ENCODE measurements at regions not wholly inside any gene's neighbourhood (a gene's known extent, or its start where the extent isn't known, plus 50 kb on each side); places are given as distances from the start of the nearest gene placed in this dataset.

DNA sequence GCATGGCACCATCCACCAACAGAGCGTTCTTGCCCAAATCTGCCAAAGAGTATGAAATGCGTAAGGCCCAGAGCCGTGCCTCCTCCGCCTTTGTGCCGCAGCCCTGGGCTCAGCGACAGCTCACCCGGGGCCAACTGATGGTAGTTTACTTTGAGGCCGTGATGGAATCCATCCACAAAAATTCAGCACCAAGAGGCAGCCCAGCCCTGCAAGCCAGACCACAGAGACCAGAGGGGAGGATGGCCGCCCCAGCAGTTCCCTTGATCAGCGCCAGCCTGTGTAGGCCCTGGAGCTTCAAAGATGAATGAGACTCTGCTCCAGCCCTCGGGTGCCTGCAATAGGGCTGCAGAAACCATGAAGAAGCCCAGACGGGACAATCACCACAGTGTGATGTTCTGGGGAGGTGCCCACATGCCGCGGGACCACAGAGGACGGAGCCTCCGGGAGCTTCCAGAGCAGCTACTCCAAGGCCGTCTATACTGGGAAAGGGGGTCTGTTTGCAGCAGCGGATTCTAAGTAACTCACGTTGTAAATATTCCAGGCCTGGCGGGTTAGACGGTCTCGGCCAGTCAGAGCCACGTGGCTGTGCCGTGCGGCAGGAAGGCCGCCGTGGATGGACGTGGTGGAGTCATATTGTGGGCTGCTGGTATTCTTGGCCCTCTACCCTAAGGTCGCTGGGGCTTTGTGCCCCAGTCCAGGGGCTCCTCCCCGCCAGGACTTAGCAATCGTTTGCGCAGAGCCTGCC lies 80.3 kb downstream of the RBFOX3 start:
- DNase-seq (ENCODE audit: low spot score in 2 of 2) (no peak), ATAC-seq (no peak)
- H3K27ac Mint-ChIP-seq: no peak overlapping the region
- no peaks in the 10 kb centered on the region for H3K9me3 Mint-ChIP-seq
- H3K36me3 Mint-ChIP-seq: no peaks in the 10 kb centered on the region

DNA sequence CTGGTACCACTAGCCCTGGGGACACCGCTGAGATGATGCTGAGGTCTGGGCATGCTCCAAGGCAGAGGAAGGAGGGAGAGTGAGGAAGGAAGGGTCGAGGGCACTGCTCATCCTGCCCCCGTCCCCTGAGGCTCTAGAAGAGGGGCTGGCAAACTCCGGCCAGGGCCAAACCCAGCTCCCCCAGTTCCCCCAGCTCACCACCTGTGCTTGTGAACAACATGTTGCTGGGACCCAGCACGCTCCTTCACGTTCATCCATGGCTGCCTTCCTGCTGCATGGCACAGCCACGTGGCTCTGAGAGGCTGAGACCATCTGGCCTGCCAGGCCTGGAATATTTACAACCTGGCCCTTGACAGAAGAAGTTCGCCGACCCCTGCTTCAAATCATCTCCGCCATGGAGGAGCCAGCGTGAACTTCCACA lies 81.2 kb downstream of the RBFOX3 start:
- ATAC-seq: no peak
- H3K9me3 Mint-ChIP-seq: no peaks in the 10 kb centered on the region
- H3K36me3 Mint-ChIP-seq: no peaks in the 10 kb centered on the region
- DNase-seq (ENCODE audit: low spot score in 2 of 2): no peak
- H3K27ac Mint-ChIP-seq: no peak overlapping the region

DNA sequence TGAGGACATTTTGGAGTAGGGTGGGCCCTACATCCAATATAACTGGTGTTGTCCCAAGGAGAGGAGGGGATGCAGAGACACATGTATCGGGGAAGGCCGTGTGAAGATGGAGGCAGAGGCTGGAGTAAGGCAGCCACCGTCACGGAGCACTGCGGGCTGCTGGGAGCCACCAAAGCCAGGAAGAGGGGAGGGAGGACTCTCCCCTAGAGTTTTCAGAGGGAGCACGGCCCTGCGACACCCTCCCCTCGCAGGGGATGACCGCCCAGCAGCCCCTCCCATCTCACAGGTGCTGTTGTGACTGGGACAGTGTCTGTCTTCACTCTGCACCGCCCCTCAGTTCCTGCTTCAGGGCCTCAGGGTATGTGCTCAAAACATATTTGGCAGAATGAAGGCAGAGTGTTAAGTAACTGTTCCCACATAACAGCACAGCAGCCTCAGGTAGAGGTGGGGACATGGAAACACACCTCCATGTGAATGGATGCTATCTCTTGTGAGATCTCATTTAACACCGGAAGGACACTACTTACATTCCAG lies 82.2 kb downstream of the RBFOX3 start:
- no peak for ATAC-seq
- no peak for DNase-seq (ENCODE audit: low spot score in 2 of 2)
- Mint-ChIP-seq H3K36me3 (no peaks in the 10 kb centered on the region), H3K9me3 (no peaks in the 10 kb centered on the region), H3K27ac (no peak overlapping the region)

DNA sequence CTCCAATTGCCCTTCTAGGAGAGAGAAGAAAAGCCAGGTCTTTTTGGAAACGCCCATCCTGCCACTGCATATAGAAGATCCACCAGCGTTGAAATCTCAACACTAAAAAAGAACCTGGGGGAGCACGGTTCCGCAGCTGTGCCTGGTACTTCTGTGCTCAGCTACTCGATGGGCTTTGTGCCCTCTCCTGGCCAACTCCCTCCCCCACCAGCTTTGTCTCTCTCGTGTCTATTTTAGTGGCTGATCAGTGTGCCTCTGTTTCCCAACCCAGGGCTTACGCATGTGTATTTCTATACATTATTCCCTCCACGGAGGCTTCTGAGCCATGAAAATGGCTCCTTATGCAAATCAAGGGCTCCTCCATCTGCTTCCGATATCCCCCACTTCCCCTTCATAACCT lies 83.5 kb downstream of the RBFOX3 start:
- no peaks in the 10 kb centered on the region for H3K36me3 Mint-ChIP-seq
- ATAC-seq (no peak), DNase-seq (ENCODE audit: low spot score in 2 of 2) (no peak)
- H3K9me3 Mint-ChIP-seq: no peaks in the 10 kb centered on the region
- H3K27ac Mint-ChIP-seq: no peak overlapping the region

DNA sequence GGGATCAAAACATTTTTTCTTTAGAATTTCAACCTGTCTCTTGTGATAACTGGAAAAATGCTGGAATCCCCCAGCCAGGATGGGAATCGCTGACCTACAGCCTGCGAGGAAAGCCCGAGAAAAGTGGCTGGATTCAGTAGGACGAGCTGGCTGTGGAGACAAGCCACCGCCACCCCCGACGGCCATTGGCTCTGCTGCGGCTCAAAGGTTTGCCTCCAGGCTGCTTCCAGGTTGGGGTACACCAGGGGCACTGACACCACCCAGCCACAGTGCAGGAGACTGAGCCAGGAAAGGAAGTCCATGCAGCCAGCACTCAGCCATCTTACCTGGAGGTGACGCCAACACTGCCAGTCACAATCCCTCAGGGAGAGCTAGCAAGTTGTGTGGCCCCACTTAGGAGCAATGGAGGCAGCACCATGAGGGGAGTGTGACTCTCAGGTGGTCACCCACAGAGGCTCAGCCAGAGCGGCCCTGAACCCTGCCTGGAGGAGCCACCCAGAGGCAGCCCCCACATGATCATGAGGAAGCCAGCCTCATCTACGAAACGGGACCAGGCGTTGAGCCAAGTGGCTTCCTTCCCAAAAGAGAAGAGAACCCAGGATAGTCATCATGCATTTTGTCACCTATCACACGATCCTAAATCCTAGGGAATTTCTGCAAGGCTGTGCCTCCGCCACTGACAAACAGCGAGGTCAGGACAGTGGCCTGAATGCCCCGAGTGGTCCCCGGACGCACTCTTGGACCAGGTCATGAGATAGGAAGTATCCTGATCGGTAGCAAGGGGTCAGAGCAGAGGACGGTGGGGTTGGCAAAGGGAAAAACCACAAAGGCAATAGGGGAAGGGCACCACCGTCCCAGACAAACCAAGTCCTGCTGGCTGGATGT lies 84.8 kb downstream of the RBFOX3 start:
- DNase-seq (ENCODE audit: low spot score in 2 of 2) (no peak), ATAC-seq (no peak)
- no peaks in the 10 kb centered on the region for H3K9me3 Mint-ChIP-seq
- H3K27ac Mint-ChIP-seq: no peak overlapping the region
- no peaks in the 10 kb centered on the region for H3K36me3 Mint-ChIP-seq

DNA sequence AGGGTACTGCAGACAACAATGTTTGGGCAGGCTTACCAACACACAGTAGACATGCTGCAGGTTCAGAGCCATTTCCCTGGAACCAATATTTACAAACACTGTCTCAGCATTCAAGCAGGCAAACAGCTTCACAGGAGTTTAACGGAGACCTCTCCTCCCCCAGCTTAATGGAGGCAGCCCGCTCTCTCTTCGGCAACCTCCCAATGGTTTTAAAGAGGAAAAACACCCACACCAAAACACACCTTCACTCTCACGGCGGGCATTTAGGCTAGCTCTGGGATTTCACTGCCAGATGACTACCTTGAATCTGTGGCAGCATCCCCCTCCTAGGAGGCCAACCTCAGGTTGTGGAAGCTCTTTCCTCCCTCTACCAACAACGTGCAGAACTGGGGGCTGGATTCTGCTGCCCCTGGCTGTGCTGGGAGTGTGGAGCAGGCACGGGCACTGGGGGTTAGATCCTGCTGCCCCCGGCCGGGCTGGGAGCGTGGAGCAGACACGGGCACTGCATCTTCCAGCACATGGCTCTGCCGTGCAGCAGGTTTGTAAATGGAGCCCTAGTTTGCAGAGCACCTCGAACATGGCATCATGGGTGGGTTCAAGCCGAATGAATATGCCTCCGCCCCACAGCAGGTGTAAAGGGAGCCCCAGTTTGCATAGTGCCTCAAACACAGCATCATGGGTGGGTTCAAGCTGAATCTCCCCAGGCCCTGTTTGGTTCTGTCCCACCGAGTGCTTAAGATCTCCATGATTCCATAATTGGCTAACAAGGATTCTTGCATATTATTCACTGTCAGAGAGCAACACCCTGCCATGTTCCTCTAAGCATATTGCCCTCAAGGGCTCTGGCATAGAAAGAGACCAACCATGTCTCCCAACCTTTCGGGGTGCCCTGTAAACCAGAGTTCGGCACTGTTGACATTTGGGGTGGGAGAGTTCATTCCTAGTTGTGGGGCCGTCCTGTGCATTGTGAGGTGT lies 86.4 kb downstream of the RBFOX3 start:
- ATAC-seq (no peak), DNase-seq (ENCODE audit: low spot score in 2 of 2) (no peak)
- Mint-ChIP-seq H3K27ac (no peak overlapping the region), H3K9me3 (no peaks in the 10 kb centered on the region), H3K36me3 (no peaks in the 10 kb centered on the region)

DNA sequence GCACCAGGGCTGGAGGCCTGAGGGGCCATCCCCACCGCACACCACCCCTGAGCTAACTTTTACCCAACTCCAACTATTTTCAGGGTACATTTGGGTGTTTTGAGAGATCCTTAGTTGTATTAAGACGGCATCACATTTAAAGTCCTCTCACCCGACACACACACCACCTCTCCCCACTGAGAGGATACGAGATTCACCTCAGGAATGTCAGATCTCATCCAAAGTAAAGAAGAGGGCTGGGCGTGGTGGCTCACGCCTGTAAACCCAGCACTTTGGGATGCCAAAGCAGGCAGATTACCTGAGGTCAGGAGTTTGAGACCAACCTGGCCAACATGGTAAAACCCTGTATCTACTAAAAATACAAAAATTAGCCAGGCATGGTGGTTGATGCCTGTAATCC lies 88.4 kb downstream of the RBFOX3 start:
- ATAC-seq (no peak), DNase-seq (ENCODE audit: low spot score in 2 of 2) (no peak)
- Mint-ChIP-seq H3K36me3 (no peaks in the 10 kb centered on the region), H3K27ac (no peak overlapping the region), H3K9me3 (no peaks in the 10 kb centered on the region)

DNA sequence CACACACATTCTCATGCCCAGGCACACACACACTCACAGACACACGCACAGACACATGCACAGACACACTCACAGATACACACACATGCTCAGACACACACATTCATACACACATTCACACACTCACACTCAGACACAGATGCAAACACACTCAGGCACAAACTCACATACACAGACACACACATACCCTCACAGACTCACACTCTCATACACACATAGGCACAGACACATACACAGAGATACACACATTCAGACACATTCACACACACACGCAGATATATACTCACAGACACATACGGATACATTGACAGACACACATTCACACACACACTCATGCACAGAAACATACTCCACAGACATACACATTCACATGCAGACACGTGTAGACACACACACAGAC lies 89.6 kb downstream of the RBFOX3 start:
- H3K27ac Mint-ChIP-seq: no peak overlapping the region
- H3K9me3 Mint-ChIP-seq: no peaks in the 10 kb centered on the region
- ATAC-seq (no peak), DNase-seq (ENCODE audit: low spot score in 2 of 2) (no peak)
- H3K36me3 Mint-ChIP-seq: no peaks in the 10 kb centered on the region

DNA sequence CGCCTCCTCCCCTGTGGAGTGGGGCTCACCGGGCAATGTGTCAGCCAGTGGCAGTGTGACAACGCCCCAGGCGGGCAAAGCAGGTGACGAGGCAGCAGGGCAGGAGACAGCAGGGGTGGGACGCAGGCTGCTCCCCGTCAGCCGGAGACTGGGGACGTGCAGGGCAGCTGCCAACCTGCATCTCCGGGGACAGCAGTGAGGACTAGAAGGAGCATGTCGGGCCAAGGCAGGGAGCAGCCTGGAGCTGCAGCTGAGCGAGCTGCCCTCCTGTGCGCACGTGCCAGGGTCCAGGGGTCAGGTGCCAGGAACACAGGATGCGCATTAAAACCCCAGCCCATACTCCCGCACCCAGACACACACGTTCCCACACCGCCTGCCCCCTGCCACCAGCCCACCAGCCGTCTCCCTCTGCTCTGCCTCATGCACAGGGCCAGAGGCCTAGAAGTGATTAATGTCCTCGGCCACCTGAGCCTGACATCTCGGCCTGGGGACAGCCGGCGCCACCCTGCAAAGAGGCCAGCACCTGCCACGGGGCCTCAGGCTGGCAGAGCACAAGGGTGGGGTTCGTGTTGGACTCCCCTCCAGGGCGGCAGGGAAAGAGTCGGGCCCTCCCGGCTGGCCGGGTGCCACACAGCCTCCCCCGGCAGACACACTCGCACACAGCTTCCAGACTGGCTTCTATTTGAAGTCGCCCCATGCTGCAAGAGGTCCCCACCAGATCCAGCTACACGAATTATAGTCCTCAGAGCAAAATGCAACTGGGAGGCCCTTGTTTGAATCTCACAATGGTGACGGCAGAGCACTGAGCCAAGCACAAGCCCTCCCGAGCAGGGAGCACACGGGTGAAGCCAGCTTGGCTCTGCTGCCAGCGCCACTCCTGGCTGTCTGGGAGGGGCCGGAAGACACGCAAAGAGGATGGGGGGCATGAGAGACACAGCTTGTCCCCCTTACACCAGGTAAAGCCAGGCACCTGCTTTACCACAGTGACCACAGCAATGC lies 90.4 kb downstream of the RBFOX3 start:
- ATAC-seq (no peak), DNase-seq (ENCODE audit: low spot score in 2 of 2) (no peak)
- no peaks in the 10 kb centered on the region for H3K9me3 Mint-ChIP-seq
- H3K27ac Mint-ChIP-seq: no peak overlapping the region
- H3K36me3 Mint-ChIP-seq: no peaks in the 10 kb centered on the region

DNA sequence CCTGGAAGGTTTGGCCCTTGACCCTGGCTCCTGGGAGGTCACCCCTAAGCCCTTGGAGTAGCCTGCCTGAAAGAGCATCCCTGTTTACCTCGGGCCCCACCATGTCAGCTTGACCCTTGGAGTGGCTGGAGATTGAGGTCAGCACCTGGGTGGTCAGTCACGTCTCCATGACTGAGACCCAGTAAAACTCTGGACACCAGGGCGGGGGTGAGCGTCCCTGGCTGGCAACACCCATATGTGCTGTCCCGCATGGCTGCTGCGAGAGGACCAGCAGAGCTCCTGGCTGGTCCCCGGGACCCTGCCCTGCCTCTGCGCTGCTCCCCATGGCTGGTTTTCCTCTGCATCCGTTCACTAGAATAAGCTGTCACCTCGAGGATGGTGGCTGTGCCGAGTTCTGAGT lies 91.2 kb downstream of the RBFOX3 start:
- H3K27ac Mint-ChIP-seq: no peak overlapping the region
- no peaks in the 10 kb centered on the region for H3K36me3 Mint-ChIP-seq
- DNase-seq (ENCODE audit: low spot score in 2 of 2) (no peak), ATAC-seq (no peak)
- no peaks in the 10 kb centered on the region for H3K9me3 Mint-ChIP-seq

DNA sequence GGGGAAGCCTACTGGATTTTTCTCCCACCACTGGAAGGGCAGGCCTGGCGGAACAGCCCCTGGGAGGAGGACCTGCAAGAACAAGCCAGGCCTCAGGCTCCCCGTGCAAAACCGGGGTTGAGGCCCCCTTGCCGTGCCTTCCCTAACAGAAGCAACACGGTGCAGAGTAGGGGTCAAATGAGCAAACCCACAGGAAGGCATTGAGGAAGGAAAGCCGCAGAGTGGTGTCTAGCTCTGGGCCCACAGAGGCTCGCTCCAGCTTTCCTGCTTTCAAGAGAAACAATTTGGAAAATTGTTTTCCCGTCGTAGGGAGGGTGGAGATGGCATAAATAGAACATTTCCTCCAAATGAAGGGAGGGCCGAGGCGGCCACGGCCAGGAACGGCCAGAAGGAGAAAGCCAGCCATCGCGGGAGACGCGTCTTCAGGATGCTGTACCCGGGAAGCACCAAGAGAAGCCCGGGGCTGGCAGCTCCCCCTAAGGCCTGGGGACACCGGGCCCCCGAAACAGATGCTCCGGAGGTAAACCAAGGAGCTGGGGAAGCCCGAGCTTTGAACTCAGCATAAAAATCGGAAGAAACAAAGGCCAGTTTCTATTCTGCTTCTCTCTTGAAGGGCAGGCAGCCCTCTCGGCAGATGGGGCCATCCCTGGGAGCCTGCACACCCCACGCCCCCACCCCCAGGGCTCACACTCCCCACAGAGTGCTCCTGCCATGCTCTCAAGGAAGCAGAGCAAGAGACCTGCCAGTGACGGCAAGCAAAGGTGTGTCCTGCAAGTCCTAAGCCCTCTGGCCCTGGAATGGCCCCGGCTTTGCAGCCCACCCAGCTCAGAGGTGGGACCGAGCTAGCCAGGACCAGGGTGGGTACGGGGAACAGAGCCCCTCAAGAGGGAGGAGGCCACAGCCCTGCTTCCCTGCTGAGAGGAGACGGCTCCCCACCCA lies 92.0 kb downstream of the RBFOX3 start:
- no peaks in the 10 kb centered on the region for H3K36me3 Mint-ChIP-seq

DNA sequence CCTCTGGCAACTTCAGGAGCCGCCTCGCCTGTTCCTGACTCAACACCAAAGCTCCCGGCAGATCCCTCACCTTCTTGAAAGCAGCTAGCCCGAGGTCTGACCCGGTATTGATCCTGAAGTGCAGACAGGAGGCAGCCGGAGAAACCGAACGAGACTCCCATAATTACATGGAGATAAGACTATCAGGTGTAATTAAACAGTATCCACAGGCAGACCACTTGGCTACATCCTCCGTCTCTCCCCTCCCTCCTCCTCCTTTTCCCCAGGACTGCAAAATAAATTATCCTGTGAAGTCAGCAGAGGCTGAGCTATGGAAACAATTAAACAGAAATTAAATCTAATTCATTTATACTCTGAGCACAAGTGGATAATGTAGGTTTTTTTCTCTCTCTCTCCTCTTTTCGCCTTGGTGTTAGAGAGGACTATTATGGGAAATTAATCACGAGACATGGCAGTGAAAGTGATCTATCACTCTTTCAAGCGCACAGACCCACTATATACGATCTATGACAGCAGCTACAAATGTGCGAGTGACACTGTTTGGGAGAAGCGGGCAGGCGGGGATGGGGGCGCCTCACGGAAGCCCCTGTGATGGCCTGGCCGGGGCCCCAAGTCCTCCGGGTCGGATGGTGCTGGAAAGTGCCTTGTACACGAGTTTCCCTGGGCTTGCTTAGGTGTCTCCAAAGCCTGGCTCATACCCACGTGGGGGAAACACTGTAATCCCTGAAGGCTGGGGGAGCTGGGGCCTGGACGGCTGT lies 92.8 kb downstream of the RBFOX3 start:
- H3K36me3 Mint-ChIP-seq: no peaks in the 10 kb centered on the region
- no peak for ATAC-seq
- H3K27ac Mint-ChIP-seq: no peak overlapping the region
- H3K9me3 Mint-ChIP-seq: no peaks in the 10 kb centered on the region
- no peak for DNase-seq (ENCODE audit: low spot score in 2 of 2)

More for the DNA sequence above, 92.0 kb downstream of the RBFOX3 start:
- DNase-seq (ENCODE audit: low spot score in 2 of 2) (no peak), ATAC-seq (no peak)
- no peaks in the 10 kb centered on the region for H3K9me3 Mint-ChIP-seq
- H3K27ac Mint-ChIP-seq: no peak overlapping the region

DNA sequence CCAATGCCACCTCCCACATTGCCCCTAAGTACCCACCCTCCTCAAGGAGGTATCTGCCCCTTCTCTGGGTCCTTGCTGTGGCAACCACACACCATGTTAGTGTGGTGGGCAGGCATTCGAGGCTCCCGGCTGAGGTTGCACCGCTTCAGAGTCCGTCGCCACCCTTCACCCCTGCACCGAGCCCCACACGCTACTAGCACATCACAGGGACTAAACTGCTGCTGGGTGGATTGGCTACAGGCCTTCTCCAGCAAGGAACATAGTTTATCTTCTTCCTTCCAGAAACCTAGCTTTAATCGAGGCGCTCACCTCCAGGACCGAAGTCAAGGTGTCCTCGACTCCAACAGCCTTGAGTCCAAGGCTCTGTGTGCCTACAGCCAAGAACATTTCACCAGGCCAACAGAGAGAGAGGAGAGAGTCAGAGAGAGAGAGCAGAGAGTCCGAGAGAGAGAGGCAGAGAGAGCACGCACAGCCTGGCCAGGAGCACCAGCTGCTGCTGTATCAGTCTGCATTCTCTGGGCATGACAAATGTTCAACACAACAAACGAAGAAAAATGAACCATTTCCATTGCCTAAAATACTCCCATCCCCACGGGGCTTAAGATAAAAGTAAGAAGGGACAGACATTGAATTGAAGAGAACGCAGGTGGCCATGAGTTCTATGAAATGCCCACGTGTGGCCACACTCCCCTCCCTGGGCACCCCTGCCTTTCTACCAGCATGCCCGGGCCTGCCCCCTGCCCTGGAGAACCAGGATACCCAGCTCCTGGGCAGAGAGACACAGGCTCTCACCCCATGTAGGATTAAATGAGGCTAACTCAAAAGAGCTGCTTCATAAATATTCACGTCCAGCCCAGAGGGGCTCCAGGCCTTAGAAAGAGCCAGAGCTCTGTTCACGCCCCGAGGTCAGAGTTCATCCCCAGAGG lies 94.9 kb downstream of the RBFOX3 start:
- peaks cover 0 to 5% of the 10 kb centered on the region in 2 donors for H3K9me3 Mint-ChIP-seq
- H3K27ac Mint-ChIP-seq: peak overlapping the region in 1 of 2 donors; percentile 61
- no peaks in the 10 kb centered on the region for H3K36me3 Mint-ChIP-seq
- ATAC-seq (no peak), DNase-seq (ENCODE audit: low spot score in 2 of 2) (no peak)
